Neural cell (in vitro differentiated cells): ENCODE measurements at regions not wholly inside any gene's neighbourhood (a gene's known extent, or its start where the extent isn't known, plus 50 kb on each side); places are given as distances from the start of the nearest gene placed in this dataset.
"Not testable (repeated sequence)": the region's sequence is repeated elsewhere in the genome, so short reads cannot be mapped to it uniquely, and the experiment has no call there.

ENCODE experiments used
- H2AFZ ChIP-seq: fragments of 200-600, 300-800 bp; sonication (generic), shearing (Covaris generic); 2 replicates; pipeline ENCODE4 v1.6.0; 2014; ENCODE audit warnings: low read depth, mild to moderate bottlenecking, antibody characterized with exemption, low read length, moderate library complexity
- H3F3A ChIP-seq: fragments of 200-600 bp; shearing (Covaris generic); 2 replicates; pipeline ENCODE4 v1.6.1; 2016; ENCODE audit warnings: mild to moderate bottlenecking, moderate library complexity, mixed read lengths, antibody characterized with exemption, low read length; ENCODE audit not compliant: insufficient read depth, poor library complexity, severe bottlenecking
- H3K27ac ChIP-seq: fragments of 200-600, 300-800 bp; sonication (generic), shearing (Covaris generic); 2 replicates; pipeline ENCODE4 v1.5.1; 2014; ENCODE audit warnings: mild to moderate bottlenecking, low read length, moderate library complexity
- H3K27me3 ChIP-seq: fragments of 300-800, 200-600 bp; sonication (generic), shearing (Covaris generic); 2 replicates; pipeline ENCODE4 v1.6.0; 2014; ENCODE audit warnings: mild to moderate bottlenecking, low read depth, low read length, moderate library complexity; ENCODE audit not compliant: insufficient read depth
- H3K36me3 ChIP-seq: fragments of 300-800, 200-600 bp; sonication (generic), shearing (Covaris generic); 2 replicates; pipeline ENCODE4 v1.5.1; 2014; ENCODE audit warnings: mild to moderate bottlenecking, antibody characterized with exemption, low read length, moderate library complexity; ENCODE audit not compliant: insufficient read depth
- H3K4me2 ChIP-seq: fragments of 300-800, 200-600 bp; sonication (generic), shearing (Covaris generic); 2 replicates; pipeline ENCODE4 v1.6.0; 2014; ENCODE audit warnings: mild to moderate bottlenecking, low read length
- H3K4me3 ChIP-seq: fragments of 300-800, 200-600 bp; sonication (generic), shearing (Covaris generic); 2 replicates; pipeline ENCODE4 v1.5.1; 2014; ENCODE audit warnings: mild to moderate bottlenecking, low read length, moderate library complexity
- H3K79me2 ChIP-seq: fragments of 200-600 bp; shearing (Covaris generic); replicated peaks from 2 replicates; pipeline ENCODE4 v1.6.0; 2014; ENCODE audit warnings: mild to moderate bottlenecking, low read length, moderate library complexity; ENCODE audit not compliant: insufficient read depth
- H3K9ac ChIP-seq: fragments of 300-800, 200-600 bp; sonication (generic), shearing (Covaris generic); 2 replicates; pipeline ENCODE4 v1.6.1; 2016; ENCODE audit warnings: mild to moderate bottlenecking, low read length, mixed read lengths
- H3K9me2 ChIP-seq: fragments of 200-600 bp; shearing (Covaris generic); 2 replicates; pipeline ENCODE4 v1.6.1; 2016; ENCODE audit warnings: mild to moderate bottlenecking, low read length, mixed read lengths; ENCODE audit not compliant: insufficient read depth
- H3K9me3 ChIP-seq: fragments of 200-600, 300-800 bp; sonication (generic), shearing (Covaris generic); 2 replicates; pipeline ENCODE4 v1.6.1; 2016; ENCODE audit warnings: mild to moderate bottlenecking, mixed run types, low read length, moderate library complexity, mixed read lengths
- H4K20me1 ChIP-seq: fragments of 200-600 bp; shearing (Covaris generic); 2 replicates; pipeline ENCODE4 v1.6.1; 2016; ENCODE audit warnings: mild to moderate bottlenecking, mixed run types; ENCODE audit not compliant: insufficient read depth

GRCh38 chr2:91518361-91518981, 2827.0 kb downstream of the RPIA start:
- not testable (repeated sequence) for H3K9me2 ChIP-seq, H3K36me3 ChIP-seq, H4K20me1 ChIP-seq

GRCh38 chr2:91519359-91519758, 2827.9 kb downstream of the RPIA start:
- H3K27me3 ChIP-seq, H3F3A ChIP-seq, H4K20me1 ChIP-seq, H3K79me2 ChIP-seq, H3K9ac ChIP-seq, H2AFZ ChIP-seq, H3K4me2 ChIP-seq, H3K9me3 ChIP-seq, H3K27ac ChIP-seq, H3K36me3 ChIP-seq, H3K4me3 ChIP-seq, H3K9me2 ChIP-seq: not testable (repeated sequence)

More at GRCh38 chr2:91518361-91518981, 2827.0 kb downstream of the RPIA start:
- not testable (repeated sequence) for H3K4me3 ChIP-seq, H3K79me2 ChIP-seq, H3F3A ChIP-seq, H3K27me3 ChIP-seq, H3K4me2 ChIP-seq, H2AFZ ChIP-seq, H3K9ac ChIP-seq, H3K9me3 ChIP-seq, H3K27ac ChIP-seq

GRCh38 chr2:91519914-91520313, 2828.4 kb downstream of the RPIA start:
- not testable (repeated sequence) for H3K9me2 ChIP-seq, H3K27me3 ChIP-seq, H3K9me3 ChIP-seq, H3K4me2 ChIP-seq, H3K36me3 ChIP-seq, H3F3A ChIP-seq, H3K27ac ChIP-seq, H4K20me1 ChIP-seq, H3K79me2 ChIP-seq, H3K4me3 ChIP-seq, H2AFZ ChIP-seq, H3K9ac ChIP-seq

GRCh38 chr2:91520523-91520922, 2829.1 kb downstream of the RPIA start:
- H3K79me2 ChIP-seq, H3K4me3 ChIP-seq, H3K9me3 ChIP-seq, H2AFZ ChIP-seq, H3K9me2 ChIP-seq, H3K27me3 ChIP-seq, H3K4me2 ChIP-seq, H3K9ac ChIP-seq, H3F3A ChIP-seq, H3K36me3 ChIP-seq, H4K20me1 ChIP-seq, H3K27ac ChIP-seq: not testable (repeated sequence)

- H3K79me2 ChIP-seq, H3F3A ChIP-seq, H2AFZ ChIP-seq, H3K36me3 ChIP-seq, H3K4me2 ChIP-seq, H3K9ac ChIP-seq, H3K9me2 ChIP-seq, H3K4me3 ChIP-seq, H3K9me3 ChIP-seq, H3K27ac ChIP-seq, H3K27me3 ChIP-seq, H4K20me1 ChIP-seq: not testable (repeated sequence)
Observed at GRCh38 chr2:91520972-91521535, 2829.6 kb downstream of the RPIA start.

GRCh38 chr2:91521944-91522343, 2830.5 kb downstream of the RPIA start:
- H3K79me2 ChIP-seq, H3K36me3 ChIP-seq, H3K27me3 ChIP-seq, H4K20me1 ChIP-seq, H3K4me3 ChIP-seq, H3K9ac ChIP-seq, H2AFZ ChIP-seq, H3K4me2 ChIP-seq, H3F3A ChIP-seq, H3K9me2 ChIP-seq, H3K27ac ChIP-seq, H3K9me3 ChIP-seq: not testable (repeated sequence)

GRCh38 chr2:91522877-91523276, 2831.4 kb downstream of the RPIA start:
- H3K36me3 ChIP-seq, H3K4me2 ChIP-seq, H3K79me2 ChIP-seq: not testable (repeated sequence)

GRCh38 chr2:91523751-91524150, 2832.3 kb downstream of the RPIA start:
- H3F3A ChIP-seq, H3K9ac ChIP-seq, H3K27ac ChIP-seq, H3K9me2 ChIP-seq, H3K9me3 ChIP-seq, H3K27me3 ChIP-seq, H3K4me3 ChIP-seq, H3K79me2 ChIP-seq, H4K20me1 ChIP-seq, H2AFZ ChIP-seq, H3K36me3 ChIP-seq, H3K4me2 ChIP-seq: not testable (repeated sequence)

More at GRCh38 chr2:91522877-91523276, 2831.4 kb downstream of the RPIA start:
- H4K20me1 ChIP-seq, H3K9ac ChIP-seq, H3K9me2 ChIP-seq, H3K27me3 ChIP-seq, H2AFZ ChIP-seq, H3K27ac ChIP-seq, H3K4me3 ChIP-seq, H3K9me3 ChIP-seq, H3F3A ChIP-seq: not testable (repeated sequence)
